Endothelial cell of umbilical vein (primary cell): ENCODE measurements at regions not wholly inside any gene's neighbourhood (a gene's known extent, or its start where the extent isn't known, plus 50 kb on each side); places are given as distances from the start of the nearest gene placed in this dataset.

Experiments used
- BruUV-seq: library from RNA; stranded (reverse); fragments of 400-500 nt; replicated peaks from 2 replicates; lab custom pipeline; 2021; lab: Mats Ljungman, UMichigan
- CTCF ChIA-PET: fragments of 300-600, 350-600 bp; sonication (Branson Sonifier 250); formaldehyde crosslinking; loops from one replicate; lab custom pipeline; 2021; ENCODE audit warnings: antibody characterized with exemption, inconsistent platforms; lab: Charles Lee
- POLR2A ChIA-PET: fragments of 300-600, 350-600 bp; sonication (Branson Sonifier 250); formaldehyde crosslinking; loops from one replicate; lab custom pipeline; 2021; ENCODE audit warnings: antibody characterized with exemption, inconsistent platforms; lab: Charles Lee
- DNase-seq: peaks from one replicate; pipeline ENCODE4 v3.0.0-alpha.2; 2011; ENCODE audit warnings: low read depth, low spot score
- FAIRE-seq: peaks from 2 replicates; lab custom pipeline; 2011; peaks lifted over from hg19 to GRCh38; lab: Jason Lieb, UNC
- H2AFZ ChIP-seq: 2 replicates; pipeline ENCODE4 v1.6.0; 2012; ENCODE audit warnings: low read depth, low read length, control low read depth, inconsistent platforms
- H3K27ac ChIP-seq: 2 replicates; pipeline ENCODE4 v1.5.1; 2011; ENCODE audit warnings: low read depth, mild to moderate bottlenecking, control low read depth, low read length, moderate library complexity; ENCODE audit not compliant: insufficient read depth
- H3K27me3 ChIP-seq, 2 experiments: 2 replicates each; pipeline versions ENCODE4 v1.6.0 to v1.6.1; 2011; ENCODE audit warnings: low read length in 2 of 2, mixed read lengths in 1 of 2; ENCODE audit not compliant: control insufficient read depth in 2 of 2, insufficient read depth in 2 of 2
- H3K36me3 ChIP-seq, 2 experiments: 2 replicates in 1 of 2; 3 replicates in 1 of 2; pipeline ENCODE4 v1.5.1; 2011; ENCODE audit warnings: low read length in 2 of 2, mild to moderate bottlenecking in 1 of 2, moderate library complexity in 1 of 2; ENCODE audit not compliant: control insufficient read depth in 2 of 2, insufficient read depth in 2 of 2; ENCODE audit errors: extremely low read depth in 1 of 2
- H3K4me1 ChIP-seq: 3 replicates; pipeline ENCODE4 v1.5.1; 2011; ENCODE audit warnings: mild to moderate bottlenecking, low read length; ENCODE audit not compliant: control insufficient read depth, insufficient read depth; ENCODE audit errors: extremely low read depth
- H3K4me2 ChIP-seq: 2 replicates; pipeline ENCODE4 v1.6.1; 2011; ENCODE audit warnings: low read length, control low read depth, mixed read lengths; ENCODE audit not compliant: insufficient read depth
- H3K4me3 ChIP-seq, 3 experiments: fragments of 200-600 bp in 1 of 3; sonication (generic), shearing (Covaris generic) in 1 of 3; replicated peaks in 1 of 3; 2 replicates each; pipeline ENCODE4 v1.5.1; 2011 to 2016; ENCODE audit warnings: control low read depth in 3 of 3, low read length in 3 of 3, mild to moderate bottlenecking in 2 of 3, inconsistent platforms in 1 of 3, low read depth in 1 of 3, moderate library complexity in 1 of 3; ENCODE audit not compliant: insufficient read depth in 1 of 3
- H3K79me2 ChIP-seq: 2 replicates; pipeline ENCODE4 v1.6.0; 2012; ENCODE audit warnings: low read length, inconsistent platforms; ENCODE audit not compliant: control insufficient read depth, insufficient read depth
- H3K9ac ChIP-seq: replicated peaks from 2 replicates; pipeline ENCODE3; 2011; ENCODE audit warnings: low read length, control low read depth; ENCODE audit not compliant: insufficient read depth; ENCODE audit errors: extremely low read depth
- H3K9me1 ChIP-seq: replicated peaks from 3 replicates; pipeline ENCODE4 v1.6.0; 2011; ENCODE audit warnings: mild to moderate bottlenecking, low read length; ENCODE audit not compliant: control insufficient read depth, insufficient read depth; ENCODE audit errors: extremely low read depth
- H3K9me3 ChIP-seq: replicated peaks from 2 replicates; pipeline ENCODE4 v1.5.1; 2012; ENCODE audit warnings: low read length, inconsistent platforms; ENCODE audit not compliant: control insufficient read depth, insufficient read depth
- H4K20me1 ChIP-seq: replicated peaks from 2 replicates; pipeline ENCODE3; 2011; ENCODE audit warnings: mild to moderate bottlenecking, low read length; ENCODE audit not compliant: control insufficient read depth, insufficient read depth; ENCODE audit errors: extremely low read depth
- CTCF ChIP-seq, 2 donors: IDR thresholded peaks; 1 replicate in 1 of 2; 2 replicates in 1 of 2; pipeline ENCODE4 v1.5.1; 2011; ENCODE audit warnings: low read length in 2 of 2, mild to moderate bottlenecking in 2 of 2, moderate library complexity in 2 of 2, control low read depth in 1 of 2, inconsistent platforms in 1 of 2, low read depth in 1 of 2; ENCODE audit not compliant: insufficient read depth in 1 of 2; ENCODE audit errors: extremely low read depth in 1 of 2
- EZH2 ChIP-seq: IDR thresholded peaks from 2 replicates; pipeline ENCODE4 v1.6.1; 2012; ENCODE audit warnings: borderline replicate concordance, low read depth, mild to moderate bottlenecking, moderate library complexity, low read length, inconsistent platforms; ENCODE audit not compliant: severe bottlenecking
- FOS ChIP-seq: IDR thresholded peaks from 2 replicates; pipeline ENCODE4 v1.6.1; 2011; ENCODE audit warnings: mild to moderate bottlenecking, low read length, moderate library complexity, borderline replicate concordance; ENCODE audit not compliant: insufficient read depth
- GATA2 ChIP-seq: IDR thresholded peaks from 2 replicates; pipeline ENCODE4 v1.7.0; 2011; ENCODE audit warnings: low read depth, mild to moderate bottlenecking, moderate library complexity, mixed read lengths, low read length; ENCODE audit not compliant: insufficient read length, insufficient read depth
- JUN ChIP-seq: IDR thresholded peaks from 2 replicates; pipeline ENCODE4 v1.6.1; 2011; ENCODE audit warnings: borderline replicate concordance, low read depth; ENCODE audit not compliant: insufficient read length, insufficient read depth
- MAX ChIP-seq: IDR thresholded peaks from 2 replicates; pipeline ENCODE4 v1.6.1; 2011; ENCODE audit not compliant: insufficient read depth, insufficient read length
- MYC ChIP-seq: IDR thresholded peaks from one replicate; pipeline ENCODE4 v1.6.1; 2011; ENCODE audit warnings: mild to moderate bottlenecking, low read depth, low read length
- POLR2A ChIP-seq: IDR thresholded peaks from 2 replicates; pipeline ENCODE4 v1.6.1; 2012; ENCODE audit warnings: low read depth, mild to moderate bottlenecking, control low read depth, low read length
- POLR2AphosphoS5 ChIP-seq: IDR thresholded peaks from 2 replicates; pipeline ENCODE4 v1.6.1; 2012; ENCODE audit warnings: low read depth, mild to moderate bottlenecking, control low read depth, low read length, moderate library complexity; ENCODE audit not compliant: insufficient read depth
- dilution Hi-C: fragments of 300-500 bp; cut with MboI; formaldehyde crosslinking; loops from one replicate; pipeline ENCODE4 v1.15.0; 2019; ENCODE audit warnings: low sequenced_read_pairs; ENCODE audit not compliant: extremely low pct_ligation_motif_present
- intact Hi-C: fragments of 100-400 bp; cut with micrococcal nuclease; formaldehyde crosslinking; loops from one replicate; pipeline ENCODE4 v1.10.0; 2022

- BruUV-seq, result no TSS peak
- dilution Hi-C loops (no loop called here), intact Hi-C loops (no loop called here)
- no peak for FAIRE-seq
- Histone ChIP-seq H3K27ac (no peak overlapping the region), H3K4me1 (peaks cover 4% of the 10 kb centered on the region), H3K9me1 (no peaks in the 10 kb centered on the region), H3K9ac (no peak overlapping the region), H3K27me3 (no peaks in the 10 kb centered on the region), H3K9me3 (peaks cover 4% of the 10 kb centered on the region), H3K79me2 (no peaks in the 10 kb centered on the region), H4K20me1 (no peaks in the 10 kb centered on the region), H3K36me3 (no peaks in the 10 kb centered on the region), H3K4me2 (no peak overlapping the region), H3K4me3 (no peak overlapping the region), H2AFZ (no peak overlapping the region)
- TF ChIP-seq MYC (no peak), MAX (no peak), GATA2 (no peak), CTCF (IDR thresholded peaks at IDR 0.05; ENCODE audit: extremely low read depth in 1 of 2, insufficient read depth in 1 of 2, low read depth in 1 of 2, low read length in 2 of 2) (no peak), JUN (no peak), EZH2 (no peak), POLR2AphosphoS5 (no peak), POLR2A (no peak), FOS (no peak)
- POLR2A ChIA-PET, result no interaction called here
- CTCF ChIA-PET, result no interaction called here
- DNase-seq, result no peak
Measured at GRCh38 chr3:20488151-20488550, 302.1 kb upstream of the SGO1 start.
